ENCODE measurements at regions not wholly inside any gene's neighbourhood (a gene's known extent, or its start where the extent isn't known, plus 50 kb on each side); places are given as distances from the start of the nearest gene placed in this dataset.

DNA sequence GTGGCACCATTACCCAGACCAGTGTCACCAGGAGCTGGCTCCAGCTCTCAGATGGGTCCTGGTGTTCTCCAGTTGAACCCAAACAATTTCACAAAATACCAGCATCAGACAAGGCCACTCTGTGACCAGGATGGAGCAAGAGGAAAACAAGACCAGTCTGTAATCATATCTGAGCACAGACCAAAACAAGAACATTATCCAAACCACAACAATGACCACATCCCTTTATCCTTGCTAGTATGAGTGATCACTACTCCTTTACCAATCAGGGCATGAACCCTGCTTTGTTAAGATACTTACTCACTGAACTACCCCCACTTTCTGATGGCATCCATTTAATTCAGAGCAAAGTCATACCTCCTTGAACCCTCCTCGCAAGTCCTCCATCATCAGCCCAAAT, 145.9 kb downstream of the NUFIP1 start:
- FAIRE-seq, result no peak
- WGBS (ENCODE audit: missing lambda C conversion rate), result 100% methylated on average over 1 of the region's 1 CpG
- no peak for ATAC-seq
- CTCF ChIA-PET, result no interaction called here
- Histone ChIP-seq H3K27ac (no peak overlapping the region), H3K9me3 (no peaks in the 10 kb centered on the region), H3K4me1 (peaks cover 12% of the 10 kb centered on the region; the same call in 2 of the 3 replicates), H3K4me2 (no peak overlapping the region), H3K4me3 (no peak overlapping the region)
- no peak for DNase-seq (ENCODE audit: low read depth in 1 of 2, low spot score in 1 of 2)
- POLR2A ChIA-PET, result no interaction called here
- TF ChIP-seq CBX2 (IDR thresholded peaks at IDR 0.05; ENCODE audit: borderline replicate concordance, low read depth) (no peak), NR3C1 (IDR thresholded peaks at IDR 0.05) (no peak), KDM1A (IDR thresholded peaks at IDR 0.05; ENCODE audit: low read depth) (no peak), CEBPB (IDR thresholded peaks at IDR 0.05) (no peak), POLR2A (IDR thresholded peaks at IDR 0.05; ENCODE audit: low read length) (no peak), CBX8 (IDR thresholded peaks at IDR 0.05) (no peak), RCOR1 (IDR thresholded peaks at IDR 0.05; ENCODE audit: low read depth, low read length) (no peak), HDAC2 (IDR thresholded peaks at IDR 0.05) (no peak), MAZ (IDR thresholded peaks at IDR 0.05; ENCODE audit: borderline replicate concordance, low read depth, low read length) (no peak)
- TF ChIP-seq, protein P1, sequence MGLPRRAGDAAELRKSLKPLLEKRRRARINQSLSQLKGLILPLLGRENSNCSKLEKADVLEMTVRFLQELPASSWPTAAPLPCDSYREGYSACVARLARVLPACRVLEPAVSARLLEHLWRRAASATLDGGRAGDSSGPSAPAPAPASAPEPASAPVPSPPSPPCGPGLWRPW (IDR thresholded peaks at IDR 0.05), result no peak

DNA sequence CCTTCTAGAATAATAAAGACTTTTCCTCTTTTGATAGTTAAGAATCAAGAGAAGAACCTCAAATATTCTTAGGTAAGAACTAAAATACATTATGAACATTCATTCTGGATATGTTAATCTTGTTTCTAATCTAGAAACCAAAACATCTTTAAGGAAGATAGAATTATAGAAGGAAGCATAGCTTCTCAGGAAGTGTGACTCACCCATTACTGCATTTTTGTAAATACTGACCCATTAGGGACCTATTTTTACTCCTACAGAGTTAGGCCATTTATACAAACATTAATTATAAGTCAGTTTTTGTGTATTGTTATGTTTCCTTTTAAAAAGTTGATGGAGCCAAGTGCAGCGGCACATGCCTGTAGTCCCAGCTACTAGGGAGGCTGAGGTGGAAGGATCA, 147.1 kb downstream of the NUFIP1 start:
- peak overlapping the region; percentile 27 to 52; a peak in 1 of 6 replicates for H3K27ac ChIP-seq
- no peak overlapping the region for H3K4me3 ChIP-seq
- DNase-seq (ENCODE audit: low read depth in 1 of 2, low spot score in 1 of 2) (no peak), FAIRE-seq (no peak), ATAC-seq (no peak)
- TF ChIP-seq HDAC2 (IDR thresholded peaks at IDR 0.05) (no peak), MAZ (IDR thresholded peaks at IDR 0.05; ENCODE audit: borderline replicate concordance, low read depth, low read length) (no peak), EHMT2 (IDR thresholded peaks at IDR 0.05; ENCODE audit: low read depth) (no peak), FOSL2 (IDR thresholded peaks at IDR 0.05) (no peak), FOSL2 (CRISPR knock-in tag; IDR thresholded peaks at IDR 0.05) (peak; percentile 28; the same call in 1 of the 2 replicates)
- TF ChIP-seq, protein P2, sequence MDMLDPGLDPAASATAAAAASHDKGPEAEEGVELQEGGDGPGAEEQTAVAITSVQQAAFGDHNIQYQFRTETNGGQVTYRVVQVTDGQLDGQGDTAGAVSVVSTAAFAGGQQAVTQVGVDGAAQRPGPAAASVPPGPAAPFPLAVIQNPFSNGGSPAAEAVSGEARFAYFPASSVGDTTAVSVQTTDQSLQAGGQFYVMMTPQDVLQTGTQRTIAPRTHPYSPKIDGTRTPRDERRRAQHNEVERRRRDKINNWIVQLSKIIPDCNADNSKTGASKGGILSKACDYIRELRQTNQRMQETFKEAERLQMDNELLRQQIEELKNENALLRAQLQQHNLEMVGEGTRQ (IDR thresholded peaks at IDR 0.05), result no peak
- peak overlapping the region; percentile 32; the same call in 2 of the 3 replicates for H3K4me2 ChIP-seq
- no peaks in the 10 kb centered on the region for H3K9me3 ChIP-seq
- ChIA-PET CTCF (no interaction called here), POLR2A (no interaction called here)
- peaks cover 19% of the 10 kb centered on the region for H3K4me1 ChIP-seq
- WGBS (ENCODE audit: missing lambda C conversion rate), result 23% methylated on average over 1 of the region's 1 CpG

DNA sequence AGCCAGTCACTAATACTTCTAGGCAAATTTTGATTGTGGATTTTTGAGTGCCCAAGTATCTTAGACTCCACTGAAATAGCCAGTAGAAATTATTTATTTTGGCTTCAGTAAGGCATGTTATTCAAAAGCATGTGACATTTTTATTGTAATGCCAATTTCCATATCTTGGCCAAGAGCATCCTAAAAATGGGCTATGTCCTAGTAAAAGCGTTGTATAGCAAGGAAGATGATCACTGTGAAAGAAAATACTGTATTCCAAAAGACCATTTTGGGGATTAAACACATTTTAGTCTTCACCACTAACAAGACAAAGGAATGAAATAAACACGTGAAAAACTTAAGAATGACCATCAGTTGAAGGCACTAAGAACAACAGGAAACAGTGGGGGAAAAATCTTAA, 149.1 kb downstream of the NUFIP1 start:
- Histone ChIP-seq H3K27ac (no peak overlapping the region), H3K4me2 (no peak overlapping the region), H3K9me3 (no peaks in the 10 kb centered on the region), H3K4me1 (peaks cover 24% of the 10 kb centered on the region), H3K4me3 (no peak overlapping the region)
- WGBS (ENCODE audit: missing lambda C conversion rate), result 90% methylated on average over 2 of the region's 2 CpGs
- FAIRE-seq (no peak), DNase-seq (ENCODE audit: low read depth in 1 of 2, low spot score in 1 of 2) (no peak), ATAC-seq (no peak)
- POLR2A ChIA-PET, result no interaction called here
- no peak for TF ChIP-seq EHMT2 (IDR thresholded peaks at IDR 0.05; ENCODE audit: low read depth)
- TF ChIP-seq, protein P3, sequence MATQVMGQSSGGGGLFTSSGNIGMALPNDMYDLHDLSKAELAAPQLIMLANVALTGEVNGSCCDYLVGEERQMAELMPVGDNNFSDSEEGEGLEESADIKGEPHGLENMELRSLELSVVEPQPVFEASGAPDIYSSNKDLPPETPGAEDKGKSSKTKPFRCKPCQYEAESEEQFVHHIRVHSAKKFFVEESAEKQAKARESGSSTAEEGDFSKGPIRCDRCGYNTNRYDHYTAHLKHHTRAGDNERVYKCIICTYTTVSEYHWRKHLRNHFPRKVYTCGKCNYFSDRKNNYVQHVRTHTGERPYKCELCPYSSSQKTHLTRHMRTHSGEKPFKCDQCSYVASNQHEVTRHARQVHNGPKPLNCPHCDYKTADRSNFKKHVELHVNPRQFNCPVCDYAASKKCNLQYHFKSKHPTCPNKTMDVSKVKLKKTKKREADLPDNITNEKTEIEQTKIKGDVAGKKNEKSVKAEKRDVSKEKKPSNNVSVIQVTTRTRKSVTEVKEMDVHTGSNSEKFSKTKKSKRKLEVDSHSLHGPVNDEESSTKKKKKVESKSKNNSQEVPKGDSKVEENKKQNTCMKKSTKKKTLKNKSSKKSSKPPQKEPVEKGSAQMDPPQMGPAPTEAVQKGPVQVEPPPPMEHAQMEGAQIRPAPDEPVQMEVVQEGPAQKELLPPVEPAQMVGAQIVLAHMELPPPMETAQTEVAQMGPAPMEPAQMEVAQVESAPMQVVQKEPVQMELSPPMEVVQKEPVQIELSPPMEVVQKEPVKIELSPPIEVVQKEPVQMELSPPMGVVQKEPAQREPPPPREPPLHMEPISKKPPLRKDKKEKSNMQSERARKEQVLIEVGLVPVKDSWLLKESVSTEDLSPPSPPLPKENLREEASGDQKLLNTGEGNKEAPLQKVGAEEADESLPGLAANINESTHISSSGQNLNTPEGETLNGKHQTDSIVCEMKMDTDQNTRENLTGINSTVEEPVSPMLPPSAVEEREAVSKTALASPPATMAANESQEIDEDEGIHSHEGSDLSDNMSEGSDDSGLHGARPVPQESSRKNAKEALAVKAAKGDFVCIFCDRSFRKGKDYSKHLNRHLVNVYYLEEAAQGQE (IDR thresholded peaks at IDR 0.05), result no peak
- TF ChIP-seq JUNB (IDR thresholded peaks at IDR 0.05), result no peak
- TF ChIP-seq, protein P4, sequence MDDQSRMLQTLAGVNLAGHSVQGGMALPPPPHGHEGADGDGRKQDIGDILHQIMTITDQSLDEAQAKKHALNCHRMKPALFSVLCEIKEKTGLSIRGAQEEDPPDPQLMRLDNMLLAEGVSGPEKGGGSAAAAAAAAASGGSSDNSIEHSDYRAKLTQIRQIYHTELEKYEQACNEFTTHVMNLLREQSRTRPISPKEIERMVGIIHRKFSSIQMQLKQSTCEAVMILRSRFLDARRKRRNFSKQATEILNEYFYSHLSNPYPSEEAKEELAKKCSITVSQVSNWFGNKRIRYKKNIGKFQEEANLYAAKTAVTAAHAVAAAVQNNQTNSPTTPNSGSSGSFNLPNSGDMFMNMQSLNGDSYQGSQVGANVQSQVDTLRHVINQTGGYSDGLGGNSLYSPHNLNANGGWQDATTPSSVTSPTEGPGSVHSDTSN (IDR thresholded peaks at IDR 0.05), result no peak
- TF ChIP-seq, protein P5, sequence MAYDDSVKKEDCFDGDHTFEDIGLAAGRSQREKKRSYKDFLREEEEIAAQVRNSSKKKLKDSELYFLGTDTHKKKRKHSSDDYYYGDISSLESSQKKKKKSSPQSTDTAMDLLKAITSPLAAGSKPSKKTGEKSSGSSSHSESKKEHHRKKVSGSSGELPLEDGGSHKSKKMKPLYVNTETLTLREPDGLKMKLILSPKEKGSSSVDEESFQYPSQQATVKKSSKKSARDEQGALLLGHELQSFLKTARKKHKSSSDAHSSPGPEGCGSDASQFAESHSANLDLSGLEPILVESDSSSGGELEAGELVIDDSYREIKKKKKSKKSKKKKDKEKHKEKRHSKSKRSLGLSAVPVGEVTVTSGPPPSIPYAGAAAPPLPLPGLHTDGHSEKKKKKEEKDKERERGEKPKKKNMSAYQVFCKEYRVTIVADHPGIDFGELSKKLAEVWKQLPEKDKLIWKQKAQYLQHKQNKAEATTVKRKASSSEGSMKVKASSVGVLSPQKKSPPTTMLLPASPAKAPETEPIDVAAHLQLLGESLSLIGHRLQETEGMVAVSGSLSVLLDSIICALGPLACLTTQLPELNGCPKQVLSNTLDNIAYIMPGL (CRISPR knock-in tag; IDR thresholded peaks at IDR 0.05; ENCODE audit: borderline replicate concordance), result no peak
- no peak for TF ChIP-seq NFE2L2 (conservative IDR thresholded peaks at IDR 0.05; ENCODE audit: low read length)
- TF ChIP-seq POLR2A (IDR thresholded peaks at IDR 0.05; ENCODE audit: low read length), result no peak
- CTCF ChIA-PET, result interaction anchor here (0.6 to 0.9 kb wide), 2 partner anchors 22 to 36 kb away, joined by 4 to 5 read pairs; no protein-coding TSS in a partner anchor
